HCT116 (cell line): ENCODE measurements at regions not wholly inside any gene's neighbourhood (a gene's known extent, or its start where the extent isn't known, plus 50 kb on each side); places are given as distances from the start of the nearest gene placed in this dataset.

Source experiments
- ATF3 ChIP-seq: IDR thresholded peaks from 2 replicates; pipeline ENCODE4 v1.6.1; 2012
- CTCF ChIP-seq, 3 experiments: fragments of 200-600 bp in 1 of 3; sonication (generic) in 1 of 3; IDR thresholded peaks in 2 of 3; conservative IDR thresholded peaks in 1 of 3; 2 replicates each; pipeline ENCODE4 v1.5.1; 2012 to 2017; ENCODE audit warnings: low read depth in 2 of 3, low read length in 2 of 3, antibody characterized with exemption in 1 of 3, borderline replicate concordance in 1 of 3, control low read depth in 1 of 3, mild to moderate bottlenecking in 1 of 3, mixed read lengths in 1 of 3, mixed run types in 1 of 3, moderate library complexity in 1 of 3; ENCODE audit not compliant: insufficient read depth in 1 of 3
- EGR1 ChIP-seq: IDR thresholded peaks from 2 replicates; pipeline ENCODE4 v1.6.1; 2012; ENCODE audit warnings: low read depth
- EZH2 ChIP-seq: fragments of 200-600 bp; sonication (generic); IDR thresholded peaks from 2 replicates; pipeline ENCODE4 v1.6.1; 2017; ENCODE audit warnings: antibody characterized with exemption, mixed run types
- JUND ChIP-seq: IDR thresholded peaks from 2 replicates; pipeline ENCODE4 v1.6.1; 2012
- POLR2A ChIP-seq: IDR thresholded peaks from 2 replicates; pipeline ENCODE4 v1.7.0; 2011; ENCODE audit warnings: borderline replicate concordance; ENCODE audit not compliant: insufficient read depth, insufficient read length; ENCODE audit errors: extremely low read depth
- POLR2AphosphoS5 ChIP-seq: IDR thresholded peaks from 2 replicates; pipeline ENCODE4 v1.6.1; 2011; ENCODE audit warnings: mild to moderate bottlenecking, low read depth, low read length, moderate library complexity
- REST ChIP-seq: IDR thresholded peaks from 2 replicates; pipeline ENCODE4 v1.6.1; 2012; ENCODE audit warnings: low read depth
- SIN3A ChIP-seq: IDR thresholded peaks from 2 replicates; pipeline ENCODE4 v1.6.1; 2012; ENCODE audit warnings: low read depth

- no peak for TF ChIP-seq JUND
- no peak for TF ChIP-seq REST
- TF ChIP-seq EZH2: no peak
- no peak for TF ChIP-seq SIN3A
- TF ChIP-seq CTCF (IDR thresholded peaks at IDR 0.05 in 2 of 3, conservative IDR thresholded peaks at IDR 0.05 in 1 of 3; ENCODE audit: borderline replicate concordance in 1 of 3, insufficient read depth in 1 of 3, low read depth in 2 of 3, low read length in 2 of 3): no peak
- TF ChIP-seq POLR2A: no peak
- TF ChIP-seq POLR2AphosphoS5: no peak
- TF ChIP-seq EGR1: no peak
- TF ChIP-seq ATF3: no peak
Measured at GRCh38 chr6:44662461-44663121, 275.1 kb downstream of the CDC5L start.
